Bronchial epithelial cell (primary cell): ENCODE measurements at regions not wholly inside any gene's neighbourhood (a gene's known extent, or its start where the extent isn't known, plus 50 kb on each side); places are given as distances from the start of the nearest gene placed in this dataset.
A peak's percentile ranks its signal among the peaks of the same experiment; 100 is the strongest.

Experiments
- DNase-seq: peaks from one replicate; pipeline ENCODE4 v3.0.0-alpha.2; 2010; ENCODE audit warnings: low read depth
- FAIRE-seq: peaks from 2 replicates; lab custom pipeline; 2011; peaks lifted over from hg19 to GRCh38; lab: Jason Lieb, UNC
- H3K27me3 ChIP-seq: 2 replicates; pipeline ENCODE4 v1.5.1; 2011; ENCODE audit warnings: low read length; ENCODE audit not compliant: control insufficient read depth, insufficient read depth
- H3K36me3 ChIP-seq: 2 replicates; pipeline ENCODE4 v1.5.1; 2011; ENCODE audit warnings: low read length; ENCODE audit not compliant: control insufficient read depth, insufficient read depth
- H3K4me3 ChIP-seq: 2 replicates; pipeline ENCODE4 v1.5.1; 2011; ENCODE audit warnings: mild to moderate bottlenecking, low read depth, low read length, control low read depth
- CTCF ChIP-seq: IDR thresholded peaks from 2 replicates; pipeline ENCODE4 v1.5.1; 2011; ENCODE audit warnings: mild to moderate bottlenecking, moderate library complexity, low read length, control low read depth, inconsistent platforms; ENCODE audit not compliant: insufficient read depth, severe bottlenecking

DNA sequence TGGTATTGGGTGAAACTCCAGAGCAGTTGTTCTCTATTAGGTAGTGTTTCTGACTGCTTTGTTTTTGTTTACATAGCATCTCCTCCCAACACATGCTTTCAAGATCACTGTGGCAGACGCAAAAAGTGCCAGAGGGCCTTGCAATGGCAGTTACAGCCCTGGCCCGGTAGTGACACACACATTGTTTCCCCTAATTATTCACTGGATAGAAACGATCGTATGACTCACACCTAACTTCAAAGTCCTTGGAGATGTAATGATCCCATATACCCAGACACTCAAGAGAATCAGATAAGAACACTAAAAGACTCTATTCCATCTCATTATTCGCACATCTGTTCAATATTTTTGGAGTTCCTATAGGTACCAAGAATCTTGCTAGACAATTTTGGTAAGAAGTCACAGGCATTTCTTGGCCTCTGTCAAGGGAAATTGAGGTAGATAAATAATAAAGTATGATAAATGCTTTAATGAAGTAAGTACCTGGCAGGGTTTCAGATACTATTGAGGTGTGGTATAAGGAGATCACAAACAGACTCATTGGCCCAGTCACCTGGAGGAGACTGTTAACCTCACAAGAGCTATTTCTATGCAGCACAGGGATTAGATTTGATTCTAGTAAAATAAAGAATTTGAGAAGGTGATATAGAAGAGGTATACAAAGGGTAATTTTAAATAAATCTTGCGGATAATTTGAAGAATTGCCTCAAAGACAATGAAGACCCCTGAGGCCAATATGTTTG is 485.3 kb downstream of the SLITRK6 start:
- no peak for TF ChIP-seq CTCF
- no peak for FAIRE-seq

DNA sequence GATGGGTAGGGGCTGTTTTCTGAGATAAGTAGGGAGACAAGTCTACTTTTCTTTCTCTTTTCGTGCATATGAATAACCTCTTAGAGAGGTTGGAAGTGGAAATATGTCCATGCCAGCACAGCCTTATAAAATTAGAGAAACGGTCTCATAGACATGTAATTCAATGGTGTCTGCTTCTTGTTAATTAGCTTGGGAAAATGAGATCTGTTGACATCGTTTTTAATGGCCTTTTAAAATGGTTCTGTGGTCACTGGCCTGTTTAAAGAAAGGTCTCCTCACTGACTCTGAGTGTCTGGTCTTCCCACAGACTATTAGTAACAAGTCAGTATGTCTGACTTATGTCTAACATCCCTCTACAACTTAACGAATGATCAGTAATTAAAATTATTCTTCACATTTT is 487.1 kb downstream of the SLITRK6 start:
- DNase-seq = no peak
- Histone ChIP-seq H3K4me3 (no peak overlapping the region), H3K27me3 (no peaks in the 10 kb centered on the region), H3K36me3 (no peaks in the 10 kb centered on the region)
- no peak for TF ChIP-seq CTCF
- FAIRE-seq = no peak

More for the DNA sequence above, 485.3 kb downstream of the SLITRK6 start:
- DNase-seq = peak; percentile 77
- H3K36me3 ChIP-seq = no peaks in the 10 kb centered on the region
- no peak overlapping the region for H3K4me3 ChIP-seq
- H3K27me3 ChIP-seq = no peaks in the 10 kb centered on the region

DNA sequence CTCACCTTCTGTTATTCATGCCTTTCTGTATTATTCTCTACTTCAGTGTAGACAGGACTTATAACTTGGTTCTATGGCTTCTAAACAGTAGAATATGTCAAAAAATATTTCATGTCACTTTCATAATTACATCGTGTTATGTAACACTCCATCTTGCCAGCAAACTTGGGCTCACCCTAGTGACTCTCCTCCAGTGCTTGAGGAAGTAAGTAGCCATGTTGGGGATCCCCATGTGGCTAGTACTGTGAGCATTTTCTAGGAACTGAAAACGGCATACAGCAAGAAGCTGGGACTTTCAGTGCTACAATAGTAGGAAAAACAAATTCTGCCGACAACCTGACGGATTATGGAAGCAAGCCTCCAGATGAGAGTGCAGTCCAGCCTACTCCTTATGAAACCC is 495.6 kb downstream of the SLITRK6 start:
- no peak overlapping the region for H3K4me3 ChIP-seq
- TF ChIP-seq CTCF = no peak
- DNase-seq (no peak), FAIRE-seq (no peak)
- no peaks in the 10 kb centered on the region for H3K27me3 ChIP-seq
- H3K36me3 ChIP-seq = no peaks in the 10 kb centered on the region

- no peak for DNase-seq
- Histone ChIP-seq H3K27me3 (no peaks in the 10 kb centered on the region), H3K36me3 (no peaks in the 10 kb centered on the region), H3K4me3 (no peak overlapping the region)
- no peak for FAIRE-seq
- no peak for TF ChIP-seq CTCF
Observed at GRCh38 chr13:85298387-85298924, 500.8 kb downstream of the SLITRK6 start.

DNA sequence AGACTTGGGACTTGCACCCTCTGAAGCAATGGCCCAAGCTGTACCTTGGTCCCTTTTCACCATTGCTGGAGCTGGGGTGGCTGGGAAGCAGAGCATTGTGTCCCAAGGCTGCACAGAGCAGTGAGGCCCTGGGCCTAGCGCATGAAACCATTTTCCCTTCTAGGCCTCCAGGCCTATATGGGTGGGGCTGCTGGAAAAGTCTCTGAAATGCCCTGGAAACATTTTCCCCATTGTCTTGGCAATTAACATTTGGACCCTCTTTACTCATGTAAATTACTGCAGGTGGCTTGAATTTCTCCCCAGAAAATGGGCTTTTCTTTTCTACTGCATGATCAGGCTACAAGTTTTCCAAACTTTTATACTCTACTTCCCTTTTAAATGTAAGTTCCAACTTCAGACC is 510.5 kb downstream of the SLITRK6 start:
- no peak for FAIRE-seq

More for the DNA sequence above, 510.5 kb downstream of the SLITRK6 start:
- Histone ChIP-seq H3K4me3 (no peak overlapping the region), H3K27me3 (no peaks in the 10 kb centered on the region), H3K36me3 (no peaks in the 10 kb centered on the region)
- no peak for DNase-seq
- TF ChIP-seq CTCF = no peak
